ENCODE measurements at regions not wholly inside any gene's neighbourhood (a gene's known extent, or its start where the extent isn't known, plus 50 kb on each side); places are given as distances from the start of the nearest gene placed in this dataset.

DNA sequence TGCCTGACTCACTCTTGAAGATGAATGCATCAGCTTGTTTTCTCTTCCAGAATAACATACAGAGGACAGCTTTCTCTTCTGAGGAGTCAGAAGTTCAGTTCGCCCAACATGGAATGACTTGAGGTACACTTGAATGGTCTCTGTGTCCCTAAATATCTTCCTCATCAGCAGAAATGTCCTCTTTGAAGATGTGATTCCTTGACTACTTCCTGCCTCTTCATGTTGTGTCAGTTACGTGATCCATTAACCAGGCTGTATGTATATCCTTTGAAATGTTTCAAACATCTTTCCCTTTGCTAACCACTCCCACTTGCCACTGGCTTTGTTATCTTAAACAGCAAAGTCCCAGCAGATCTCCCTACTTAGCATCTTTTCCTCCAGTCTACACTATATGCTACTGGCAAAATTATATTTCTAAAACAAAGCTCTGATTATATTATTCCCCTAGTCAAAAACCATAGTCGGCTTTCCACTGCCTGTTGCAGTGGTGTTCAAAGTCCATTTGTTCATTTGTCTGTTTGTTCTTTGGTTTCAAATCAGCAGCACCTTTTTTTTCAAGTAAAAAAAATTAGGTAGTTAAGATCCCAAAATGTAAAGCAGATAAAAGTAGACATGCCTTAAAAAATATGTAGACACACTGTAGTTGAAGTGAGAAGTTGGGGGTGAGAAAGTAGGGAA, 82.1 kb upstream of the PAK3 start:
- TF ChIP-seq, protein P1, sequence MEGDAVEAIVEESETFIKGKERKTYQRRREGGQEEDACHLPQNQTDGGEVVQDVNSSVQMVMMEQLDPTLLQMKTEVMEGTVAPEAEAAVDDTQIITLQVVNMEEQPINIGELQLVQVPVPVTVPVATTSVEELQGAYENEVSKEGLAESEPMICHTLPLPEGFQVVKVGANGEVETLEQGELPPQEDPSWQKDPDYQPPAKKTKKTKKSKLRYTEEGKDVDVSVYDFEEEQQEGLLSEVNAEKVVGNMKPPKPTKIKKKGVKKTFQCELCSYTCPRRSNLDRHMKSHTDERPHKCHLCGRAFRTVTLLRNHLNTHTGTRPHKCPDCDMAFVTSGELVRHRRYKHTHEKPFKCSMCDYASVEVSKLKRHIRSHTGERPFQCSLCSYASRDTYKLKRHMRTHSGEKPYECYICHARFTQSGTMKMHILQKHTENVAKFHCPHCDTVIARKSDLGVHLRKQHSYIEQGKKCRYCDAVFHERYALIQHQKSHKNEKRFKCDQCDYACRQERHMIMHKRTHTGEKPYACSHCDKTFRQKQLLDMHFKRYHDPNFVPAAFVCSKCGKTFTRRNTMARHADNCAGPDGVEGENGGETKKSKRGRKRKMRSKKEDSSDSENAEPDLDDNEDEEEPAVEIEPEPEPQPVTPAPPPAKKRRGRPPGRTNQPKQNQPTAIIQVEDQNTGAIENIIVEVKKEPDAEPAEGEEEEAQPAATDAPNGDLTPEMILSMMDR (IDR thresholded peaks at IDR 0.05 in 2 of 3, conservative IDR thresholded peaks at IDR 0.05 in 1 of 3; ENCODE audit: borderline replicate concordance in 1 of 3, insufficient read depth in 1 of 3, low read depth in 2 of 3, low read length in 2 of 3): no peak
- TF ChIP-seq SP1 (IDR thresholded peaks at IDR 0.05; ENCODE audit: low read depth) (no peak), EZH2 (IDR thresholded peaks at IDR 0.05) (no peak), RAD21 (IDR thresholded peaks at IDR 0.05; ENCODE audit: low read depth) (no peak)
